ENCODE measurements at regions not wholly inside any gene's neighbourhood (a gene's known extent, or its start where the extent isn't known, plus 50 kb on each side); places are given as distances from the start of the nearest gene placed in this dataset.

DNA sequence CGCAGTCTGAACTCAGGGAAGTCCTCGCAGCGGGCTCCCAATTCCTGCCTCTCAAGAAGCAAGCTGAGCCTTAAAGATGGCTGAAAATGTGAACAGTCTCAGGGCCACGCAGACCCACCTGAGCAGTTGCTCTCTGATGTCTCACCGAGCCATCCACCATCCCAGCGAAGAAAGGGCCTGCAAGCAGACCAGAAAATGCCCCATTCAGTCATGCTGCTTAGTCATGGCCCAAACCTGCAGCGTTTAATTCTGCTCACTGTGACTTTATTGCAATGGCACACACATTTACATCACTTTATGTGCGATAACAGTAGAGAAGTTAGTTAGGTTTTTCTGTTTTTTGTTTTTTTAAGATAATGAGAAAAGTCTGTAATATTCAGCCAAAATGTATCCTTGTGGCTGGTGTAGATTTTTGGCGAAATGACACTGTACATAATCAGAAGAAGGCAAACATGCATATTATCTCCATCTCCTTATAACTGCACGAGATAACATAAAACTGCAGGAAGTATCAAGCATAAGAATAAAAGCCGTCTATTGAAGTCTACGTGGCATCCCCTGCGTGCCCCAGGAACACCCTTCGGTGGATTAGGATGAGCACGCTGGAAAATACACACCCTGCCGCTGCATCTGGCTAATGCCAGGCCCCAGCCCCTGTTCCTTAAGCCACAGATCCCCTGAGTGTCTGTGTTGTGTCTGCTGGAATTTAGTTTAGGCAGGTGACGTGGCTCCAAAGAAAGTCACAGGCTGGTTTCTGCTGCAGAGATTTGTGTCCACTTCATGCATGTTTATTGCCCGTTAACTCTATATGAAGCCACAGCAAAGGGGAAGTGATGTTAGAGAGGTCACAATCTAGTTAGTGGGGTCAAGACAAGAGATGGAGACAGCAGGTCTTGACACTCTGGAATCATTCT, 119.8 kb upstream of the IRF2BP2 start:
- intact Hi-C loops (cut with micrococcal nuclease) = loop anchor here (2.0 kb wide), 1 partner anchor 115 kb away; no protein-coding TSS in a partner anchor

- intact Hi-C loops (cut with micrococcal nuclease) = no loop called here
These were observed 118.8 kb upstream of the IRF2BP2 start for GRCh38 chr1:234728740-234729139.

DNA sequence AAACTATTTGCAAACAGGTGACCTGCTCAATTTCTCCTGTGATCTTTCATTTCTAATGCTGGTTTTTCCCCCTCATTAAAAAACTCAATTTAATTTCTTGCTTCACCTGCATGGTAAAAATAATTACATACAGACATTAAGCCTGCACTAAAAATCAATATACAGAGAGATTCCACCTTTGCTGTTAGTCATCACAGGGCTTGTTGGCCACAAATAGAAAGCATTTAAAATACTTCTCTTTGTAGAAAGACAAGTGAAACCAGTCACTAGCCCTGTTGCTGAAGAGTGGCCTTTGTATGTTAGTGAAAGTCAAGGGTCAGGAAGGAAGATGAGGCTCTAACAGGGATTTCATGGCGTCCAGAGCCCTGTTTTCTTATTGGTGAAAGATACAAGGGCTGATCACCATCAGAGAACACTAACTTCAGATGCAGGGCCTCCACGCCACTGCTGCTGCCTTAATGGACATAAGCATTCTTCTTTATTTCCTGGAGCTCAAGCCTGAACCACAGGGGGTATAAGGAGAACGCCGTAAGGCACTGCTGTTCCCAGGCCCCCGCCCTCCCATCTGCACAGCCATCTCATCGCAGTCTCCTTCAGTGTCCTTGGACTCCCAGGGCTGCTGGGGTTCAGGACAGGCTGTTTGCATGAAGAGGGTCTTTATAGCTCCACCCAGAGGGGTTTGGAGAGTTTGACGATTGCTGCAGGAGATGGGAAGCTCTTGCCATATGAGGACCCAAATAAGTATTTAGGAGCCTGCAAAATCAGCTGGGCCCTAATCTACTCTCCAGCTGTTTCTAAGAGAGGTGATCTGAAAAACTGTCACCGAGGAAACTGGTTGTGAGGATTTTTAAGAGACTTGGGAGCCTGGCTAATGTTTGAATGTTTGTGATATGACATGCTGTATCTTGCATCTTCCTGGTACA, 117.3 kb upstream of the IRF2BP2 start:
- intact Hi-C loops (cut with micrococcal nuclease) = no loop called here

DNA sequence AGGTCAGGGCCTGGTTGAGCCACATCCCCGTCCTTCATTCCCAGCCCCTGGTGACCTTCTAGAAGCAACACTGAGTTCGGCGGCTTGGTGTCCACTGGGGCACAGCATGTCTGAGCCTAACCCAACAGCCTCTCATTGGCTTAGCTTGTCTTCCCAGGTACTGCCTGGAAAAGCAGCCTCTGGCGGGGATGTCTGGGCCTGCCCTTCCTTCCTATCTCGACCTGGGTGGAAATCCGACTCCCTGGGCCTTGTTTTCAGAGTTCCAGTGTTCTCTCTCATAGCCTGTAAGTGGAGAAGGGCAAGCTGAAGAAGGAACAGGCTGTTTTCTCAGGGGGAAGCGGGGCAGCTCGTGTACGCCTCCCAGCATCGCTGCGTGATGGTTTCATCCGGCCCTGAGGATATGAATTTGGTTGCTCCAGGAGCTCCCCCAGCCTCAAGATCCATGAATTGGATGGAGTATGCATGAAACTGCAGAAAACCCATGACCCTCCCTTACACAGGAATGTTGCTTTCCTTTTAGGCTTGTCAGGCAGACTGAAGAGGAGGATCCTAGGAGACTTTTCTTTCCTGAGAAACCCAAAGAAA, 116.5 kb upstream of the IRF2BP2 start:
- intact Hi-C loops (cut with micrococcal nuclease) = no loop called here

DNA sequence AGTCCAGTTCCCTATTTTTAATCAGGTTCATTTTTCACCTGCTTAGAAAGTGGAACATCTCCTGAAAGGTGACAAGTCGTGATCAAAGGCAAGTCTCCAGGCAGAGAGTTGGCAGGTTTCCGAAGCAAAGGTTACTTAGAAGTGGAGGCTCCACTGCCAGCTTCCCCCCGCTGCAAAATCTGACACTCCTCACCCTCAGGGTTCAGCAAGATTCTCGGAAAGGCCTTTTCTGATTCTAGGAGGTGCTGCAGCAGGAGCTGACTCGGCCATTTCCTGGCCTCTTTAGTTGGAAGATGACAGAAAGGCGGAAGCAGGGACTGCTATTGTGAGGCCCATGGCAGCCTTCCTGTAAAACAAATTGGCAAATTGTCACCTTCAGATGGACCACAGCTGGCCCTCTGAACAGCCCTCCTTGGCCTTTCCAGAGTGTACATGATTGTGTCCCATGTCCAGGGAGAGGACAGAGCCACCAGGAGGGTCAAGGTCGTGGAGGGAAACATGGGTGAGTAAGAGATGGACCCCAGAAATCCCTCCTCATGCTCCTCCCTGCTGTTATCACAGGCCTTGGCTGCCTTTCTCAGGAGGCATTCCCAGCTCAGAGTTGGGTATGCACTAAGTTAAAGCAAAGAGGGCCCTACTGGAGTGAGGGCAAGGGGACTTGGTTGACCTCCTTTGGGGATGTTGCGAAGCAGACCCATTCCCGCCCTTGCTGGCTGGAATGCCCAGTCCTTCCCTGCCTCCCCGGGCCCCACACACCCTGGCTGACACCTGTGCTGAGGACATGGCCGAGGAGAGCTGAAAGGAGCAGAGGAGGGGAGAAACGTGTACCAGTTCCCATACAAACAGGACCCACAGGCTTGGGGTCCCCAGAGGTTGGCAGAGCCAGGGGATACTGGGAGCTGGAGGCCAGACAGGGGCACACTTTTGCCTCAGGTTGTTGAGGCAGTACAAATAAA, 115.5 kb upstream of the IRF2BP2 start:
- intact Hi-C loops (cut with micrococcal nuclease) = loop anchor here (1.0 to 2.0 kb wide), 5 partner anchors 33 to 287 kb away; no protein-coding TSS in a partner anchor

GRCh38 chr1:234724516-234725176, 114.7 kb upstream of the IRF2BP2 start:
- intact Hi-C loops (cut with micrococcal nuclease) = loop anchor here (1.0 to 5.0 kb wide), 9 partner anchors 34 to 288 kb away; no protein-coding TSS in a partner anchor

- intact Hi-C loops (cut with micrococcal nuclease) = loop anchor here (5.0 kb wide), 2 partner anchors 46 to 204 kb away; no protein-coding TSS in a partner anchor
These were observed 113.1 kb upstream of the IRF2BP2 start for GRCh38 chr1:234722904-234723720.

- intact Hi-C loops (cut with micrococcal nuclease) = loop anchor here (5.0 kb wide), 2 partner anchors 45 to 205 kb away; no protein-coding TSS in a partner anchor
These were observed 112.3 kb upstream of the IRF2BP2 start for GRCh38 chr1:234722270-234722704.

- intact Hi-C loops (cut with micrococcal nuclease) = loop anchor here (5.0 kb wide), 2 partner anchors 44 to 206 kb away; no protein-coding TSS in a partner anchor
These were observed 111.7 kb upstream of the IRF2BP2 start for GRCh38 chr1:234721476-234722269.

DNA sequence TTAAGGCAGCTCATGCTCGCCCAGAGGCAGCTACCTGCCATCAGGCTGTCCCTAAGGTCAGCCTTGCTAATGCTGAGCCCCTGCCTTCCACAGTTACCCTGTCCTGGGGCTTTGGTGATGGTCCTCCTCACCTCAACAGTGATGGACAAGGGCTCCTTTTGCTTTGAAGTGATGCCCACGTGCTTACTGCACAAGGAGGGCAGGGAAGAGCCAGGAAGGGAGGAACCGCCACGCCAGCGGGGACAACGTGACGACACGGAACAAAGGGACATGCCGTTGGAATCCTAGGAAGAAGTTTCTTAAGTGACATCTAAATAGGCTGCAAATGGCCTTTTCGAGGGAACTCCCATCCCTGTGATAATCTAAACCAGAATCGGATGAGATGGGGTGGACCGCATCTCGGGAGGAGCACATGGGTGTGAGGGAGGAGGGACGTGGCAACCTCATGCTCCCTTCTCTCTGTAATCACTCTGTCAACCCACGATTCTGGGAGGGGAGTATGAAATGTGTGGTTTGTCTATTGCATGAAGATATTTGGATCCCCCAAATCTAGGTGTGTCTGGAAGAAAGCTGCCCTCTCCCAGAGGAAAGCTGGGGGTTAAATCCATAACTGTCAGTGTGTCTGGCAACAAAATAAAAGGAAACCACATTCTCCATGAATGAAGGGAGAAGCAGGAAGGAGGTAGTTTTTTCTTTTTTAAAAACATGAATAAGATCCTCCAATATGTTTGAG, 110.9 kb upstream of the IRF2BP2 start:
- intact Hi-C loops (cut with micrococcal nuclease) = loop anchor here (5.0 kb wide), 2 partner anchors 44 to 206 kb away; no protein-coding TSS in a partner anchor

GRCh38 chr1:234719454-234720251, 109.7 kb upstream of the IRF2BP2 start:
- intact Hi-C loops (cut with micrococcal nuclease) = loop anchor here (5.0 kb wide), 2 partner anchors 42 to 208 kb away; no protein-coding TSS in a partner anchor

DNA sequence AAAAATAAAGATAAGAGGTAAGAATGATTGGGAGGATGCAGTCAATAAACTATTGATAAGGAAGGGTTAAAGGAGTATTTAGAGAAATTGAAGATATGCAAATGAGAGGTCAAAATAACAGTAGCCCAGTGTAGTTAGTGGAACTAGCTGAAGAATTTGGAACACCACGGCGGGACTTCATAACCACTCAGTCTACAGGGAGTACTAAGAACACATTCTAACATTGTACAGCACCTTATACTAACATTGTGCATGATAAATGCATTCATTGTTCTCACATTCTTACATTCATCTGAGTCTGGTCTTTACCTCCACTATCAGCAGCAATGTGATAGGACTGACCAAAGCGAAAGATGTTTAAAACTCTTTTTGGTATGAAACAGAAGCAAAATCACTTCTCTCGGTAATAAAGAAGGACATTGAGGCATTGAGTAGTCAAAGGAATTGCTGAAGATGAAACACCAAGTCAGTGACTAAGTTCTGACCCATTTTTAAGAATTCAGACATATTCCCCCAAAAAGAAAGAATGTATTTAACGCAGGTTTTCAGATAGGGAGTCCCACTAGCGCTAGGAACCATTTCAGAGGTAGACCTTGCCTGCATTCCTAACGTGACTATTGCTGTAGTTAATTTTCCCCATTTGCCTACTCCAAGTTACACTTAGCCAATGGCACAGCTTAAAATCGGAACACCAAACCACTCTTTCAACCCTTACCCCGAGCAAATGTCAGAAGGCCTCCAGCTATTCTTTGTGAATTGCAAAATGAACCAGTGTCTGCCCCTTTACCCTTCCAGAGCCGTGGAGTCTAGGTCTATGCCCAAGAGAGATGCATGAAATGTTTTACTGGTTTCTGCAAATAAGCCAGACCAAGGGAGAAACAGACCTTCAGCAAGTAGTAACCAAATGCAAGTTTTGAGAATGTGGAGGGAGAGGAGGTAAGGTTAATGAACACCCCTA, 108.8 kb upstream of the IRF2BP2 start:
- intact Hi-C loops (cut with micrococcal nuclease) = no loop called here

DNA sequence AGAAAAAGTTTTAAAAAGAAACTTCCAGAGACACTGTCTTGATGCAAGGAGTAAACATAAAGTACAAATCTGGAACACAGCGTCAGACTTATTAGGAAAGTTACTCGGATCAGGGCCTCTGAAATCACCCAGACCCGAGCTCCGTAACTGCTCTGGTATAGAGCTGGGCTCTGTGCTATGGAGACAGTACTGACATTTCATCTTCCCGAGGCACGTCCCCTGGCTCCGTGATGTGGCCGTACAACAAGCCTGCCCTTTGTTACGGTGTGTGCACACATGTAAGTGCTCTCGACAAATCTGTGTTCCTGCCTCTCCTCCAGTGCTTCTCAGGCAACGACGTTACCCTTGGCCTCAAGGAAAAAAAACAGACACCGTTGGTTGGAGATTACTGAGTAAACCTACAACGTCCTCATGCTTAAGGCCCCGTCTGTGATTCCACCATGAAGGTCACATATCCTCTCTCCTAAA, 107.0 kb upstream of the IRF2BP2 start:
- intact Hi-C loops (cut with micrococcal nuclease) = no loop called here

DNA sequence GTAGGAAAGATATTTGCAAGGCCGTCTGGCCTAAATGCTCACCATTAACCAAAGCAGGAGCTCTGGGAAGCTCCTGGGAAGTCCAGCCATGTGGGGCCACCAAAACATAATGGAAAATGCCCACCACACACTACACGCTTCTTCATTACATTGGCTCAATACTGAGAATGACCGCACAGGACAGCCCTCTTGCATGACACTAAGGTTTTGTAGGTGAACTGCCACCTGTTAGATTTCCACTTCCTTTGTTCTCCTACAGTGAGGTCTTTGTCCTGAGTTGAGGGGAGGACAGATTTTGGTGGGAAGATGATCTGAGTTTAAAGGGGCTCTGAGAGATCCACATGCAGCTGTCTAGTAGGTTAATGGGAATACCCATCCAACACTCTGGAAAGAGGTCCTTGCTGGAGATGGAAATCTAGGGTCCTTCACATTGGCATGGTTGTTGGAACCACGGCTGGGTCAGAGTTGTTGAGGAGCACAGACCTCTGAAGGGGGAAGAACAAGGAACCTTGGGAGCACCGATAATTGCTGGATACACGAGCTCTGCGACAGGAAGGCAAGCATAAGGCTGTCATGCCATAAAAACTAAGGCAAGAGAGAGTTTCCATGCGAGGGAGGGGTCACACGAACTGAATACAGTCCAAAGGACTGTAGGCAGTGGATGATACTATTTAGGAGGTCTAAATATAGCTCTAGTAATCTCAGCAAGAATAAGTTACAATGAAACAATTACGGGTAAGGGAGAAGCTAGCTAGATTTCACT, 105.5 kb upstream of the IRF2BP2 start:
- intact Hi-C loops (cut with micrococcal nuclease) = no loop called here
